Gastrocnemius medialis (tissue), 4 donors: ENCODE measurements at regions not wholly inside any gene's neighbourhood (a gene's known extent, or its start where the extent isn't known, plus 50 kb on each side); places are given as distances from the start of the nearest gene placed in this dataset.
A peak's percentile ranks its signal among the peaks of the same experiment; 100 is the strongest.

Source experiments
- ATAC-seq, 2 donors: fragments of 150-250 bp; one replicate each; pipeline ENCODE4 v1.9.1; 2016
- DNase-seq, 2 donors: peaks; one replicate each; pipeline ENCODE4 v3.0.0-alpha.2; 2019
- H3K27ac ChIP-seq, 4 donors: fragments of 200-600 bp; sonication (generic); 1 replicate in 1 of 4; 2 replicates in 3 of 4; pipeline ENCODE4 v1.5.1; 2016 to 2018; ENCODE audit warnings: mild to moderate bottlenecking in 2 of 4, moderate library complexity in 1 of 4
- H3K27me3 ChIP-seq, 3 donors: fragments of 200-600 bp; sonication (generic) in 2 of 3; 1 replicate in 1 of 3; 2 replicates in 2 of 3; pipeline versions ENCODE4 v1.5.1 to v1.6.0; 2016 to 2019; ENCODE audit warnings: mild to moderate bottlenecking in 1 of 3, moderate library complexity in 1 of 3
- H3K36me3 ChIP-seq, 2 donors: fragments of 200-600 bp; sonication (generic) in 1 of 2; one replicate each; pipeline ENCODE4 v1.5.1; 2017 to 2018
- H3K4me1 ChIP-seq, 2 donors: fragments of 200-600 bp; sonication (generic) in 1 of 2; one replicate each; pipeline ENCODE4 v1.5.1; 2016 to 2017; ENCODE audit warnings: mild to moderate bottlenecking in 2 of 2
- H3K4me3 ChIP-seq, 4 donors: fragments of 200-600 bp; sonication (generic) in 3 of 4; 1 replicate in 1 of 4; 2 replicates in 3 of 4; pipeline ENCODE4 v1.5.1; 2016 to 2019; ENCODE audit warnings: mild to moderate bottlenecking in 2 of 4
- H3K9me3 ChIP-seq, 3 donors: fragments of 200-600 bp; sonication (generic) in 2 of 3; 1 replicate in 1 of 3; 2 replicates in 2 of 3; pipeline ENCODE4 v1.5.1; 2016 to 2019
- CTCF ChIP-seq, 5 experiments: fragments of 450-650 bp in 3 of 5; fragments of 200-600 bp in 2 of 5; sonication (generic) in 2 of 5; IDR thresholded peaks in 4 of 5; conservative IDR thresholded peaks in 1 of 5; 1 replicate in 4 of 5; 2 replicates in 1 of 5; pipeline ENCODE4 v1.5.1; 2016 to 2019; ENCODE audit warnings: antibody characterized with exemption in 5 of 5, mild to moderate bottlenecking in 3 of 5, moderate library complexity in 3 of 5
- POLR2A ChIP-seq, 2 donors: fragments of 450-650 bp; IDR thresholded peaks; one replicate each; pipeline ENCODE4 v1.6.1; 2017; ENCODE audit warnings: antibody characterized with exemption in 2 of 2, mild to moderate bottlenecking in 2 of 2, moderate library complexity in 2 of 2
- in situ Hi-C, 4 donors: fragments of 200-750 bp; cut with MboI; loops; one replicate each; pipeline versions ENCODE4 v1.15.0 to v1.8.0; 2017; ENCODE audit warnings: low sequenced_read_pairs in 4 of 4
- intact Hi-C: fragments of 100-400 bp; cut with DNase I; formaldehyde crosslinking; loops from one replicate; pipeline ENCODE4 v1.15.1; 2023; ENCODE audit warnings: low total_unique reads

- Histone ChIP-seq H3K4me1 (peaks cover 44 to 47% of the 10 kb centered on the region in 2 donors), H3K27ac (peak overlapping the region in 3 of 4 donors; percentile 10 to 80 (median 39)), H3K9me3 (no peaks in the 10 kb centered on the region), H3K4me3 (no peak overlapping the region), H3K36me3 (no peaks in the 10 kb centered on the region), H3K27me3 (no peaks in the 10 kb centered on the region)
- ATAC-seq (no peak), DNase-seq (no peak)
- intact Hi-C loops: loop anchor here (5.0 kb wide), 1 partner anchor 149 kb away; the partner anchor contains the start of gene FIBIN
- TF ChIP-seq CTCF (IDR thresholded peaks at IDR 0.05 in 4 of 5, conservative IDR thresholded peaks at IDR 0.05 in 1 of 5) (no peak), POLR2A (IDR thresholded peaks at IDR 0.05) (no peak)
- in situ Hi-C loops: no loop called here
Measured at GRCh38 chr11:26843539-26843938, 121.7 kb upstream of the SLC5A12 start.

DNA sequence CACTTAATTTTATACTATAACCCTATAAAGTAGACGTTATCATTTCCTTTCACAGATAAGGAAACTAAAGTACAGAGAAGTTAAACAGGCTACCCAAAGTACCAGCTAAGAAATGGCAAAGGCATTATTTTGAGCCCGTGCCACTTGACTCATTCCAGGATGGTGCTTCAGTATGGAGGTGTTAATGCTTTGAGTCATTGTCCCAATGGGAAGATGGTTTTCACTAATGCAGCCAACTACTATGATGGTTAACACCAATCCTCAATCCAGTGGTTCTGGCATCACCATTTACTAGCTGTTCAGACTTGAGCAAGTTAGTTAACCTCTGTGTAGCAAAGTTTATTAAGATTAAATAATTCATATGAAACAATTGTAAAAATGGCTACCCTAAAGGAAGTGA is 123.1 kb upstream of the SLC5A12 start:
- H3K27ac ChIP-seq: peak overlapping the region in 2 of 4 donors; percentile 17 to 44
- TF ChIP-seq CTCF (IDR thresholded peaks at IDR 0.05 in 4 of 5, conservative IDR thresholded peaks at IDR 0.05 in 1 of 5): no peak
- no peak for TF ChIP-seq POLR2A (IDR thresholded peaks at IDR 0.05)
- H3K9me3 ChIP-seq: no peaks in the 10 kb centered on the region
- DNase-seq: no peak
- H3K4me3 ChIP-seq: no peak overlapping the region
- intact Hi-C loops (loop anchor here (5.0 kb wide), 1 partner anchor 147 kb away; the partner anchor contains the start of gene FIBIN), in situ Hi-C loops (no loop called here)
- H3K36me3 ChIP-seq: no peaks in the 10 kb centered on the region
- no peaks in the 10 kb centered on the region for H3K27me3 ChIP-seq
- ATAC-seq: no peak
- peaks cover 44 to 46% of the 10 kb centered on the region in 2 donors for H3K4me1 ChIP-seq

DNA sequence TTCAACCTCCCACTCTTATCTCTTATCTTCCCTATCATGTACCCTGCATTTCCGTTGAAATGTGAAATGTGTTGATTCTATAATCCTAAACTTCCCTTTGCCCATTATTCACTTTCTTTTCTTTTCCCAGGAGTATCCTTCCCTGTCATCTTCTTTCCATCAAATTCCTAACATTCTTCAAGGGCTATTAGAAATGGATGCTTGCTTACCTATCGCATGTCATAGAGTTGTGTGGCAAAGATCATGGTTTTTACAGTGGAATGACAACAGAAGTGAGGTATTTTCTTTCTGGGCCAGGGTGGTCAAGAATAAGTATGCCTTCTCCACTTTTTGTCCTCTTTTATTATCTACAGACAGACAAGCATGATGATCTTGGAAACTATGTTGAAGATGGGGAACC is 124.4 kb upstream of the SLC5A12 start:
- intact Hi-C loops: no loop called here
- peak overlapping the region in 3 of 4 donors; percentile 17 to 71 (median 32) for H3K27ac ChIP-seq
- in situ Hi-C loops: no loop called here
- no peak overlapping the region for H3K4me3 ChIP-seq
- peaks cover 31 to 42% of the 10 kb centered on the region in 2 donors for H3K4me1 ChIP-seq
- no peaks in the 10 kb centered on the region for H3K36me3 ChIP-seq
- H3K27me3 ChIP-seq: no peaks in the 10 kb centered on the region
- no peak for DNase-seq
- TF ChIP-seq POLR2A (IDR thresholded peaks at IDR 0.05) (no peak), CTCF (IDR thresholded peaks at IDR 0.05 in 4 of 5, conservative IDR thresholded peaks at IDR 0.05 in 1 of 5) (no peak)
- no peak for ATAC-seq
- H3K9me3 ChIP-seq: no peaks in the 10 kb centered on the region

GRCh38 chr11:26847459-26847858 is 125.6 kb upstream of the SLC5A12 start:
- H3K4me1 ChIP-seq: peaks cover 20 to 30% of the 10 kb centered on the region in 2 donors
- intact Hi-C loops: no loop called here
- DNase-seq: peak; percentile 32 to 43

More at GRCh38 chr11:26847459-26847858, 125.6 kb upstream of the SLC5A12 start:
- ATAC-seq: peak; percentile 83 to 94
- no peaks in the 10 kb centered on the region for H3K36me3 ChIP-seq
- in situ Hi-C loops: no loop called here
- peak overlapping the region; percentile 38 to 74 (median 61) for H3K27ac ChIP-seq
- no peaks in the 10 kb centered on the region for H3K27me3 ChIP-seq
- TF ChIP-seq POLR2A (IDR thresholded peaks at IDR 0.05) (peak in 1 of 2 donors; percentile 10), CTCF (IDR thresholded peaks at IDR 0.05 in 4 of 5, conservative IDR thresholded peaks at IDR 0.05 in 1 of 5) (no peak)
- H3K4me3 ChIP-seq: no peak overlapping the region
- H3K9me3 ChIP-seq: no peaks in the 10 kb centered on the region
